SIG-M5 treated with dmso at 0.1 percent for 504 hours (cell line): ENCODE measurements at regions not wholly inside any gene's neighbourhood (a gene's known extent, or its start where the extent isn't known, plus 50 kb on each side); places are given as distances from the start of the nearest gene placed in this dataset.
"Not testable (repeated sequence)": the region's sequence is repeated elsewhere in the genome, so short reads cannot be mapped to it uniquely, and the experiment has no call there.

ENCODE experiments used
- DNase-seq: peaks from one replicate; lab custom pipeline; 2025; ENCODE audit not compliant: unreplicated experiment; lab: John Stamatoyannopoulos, UW

DNA sequence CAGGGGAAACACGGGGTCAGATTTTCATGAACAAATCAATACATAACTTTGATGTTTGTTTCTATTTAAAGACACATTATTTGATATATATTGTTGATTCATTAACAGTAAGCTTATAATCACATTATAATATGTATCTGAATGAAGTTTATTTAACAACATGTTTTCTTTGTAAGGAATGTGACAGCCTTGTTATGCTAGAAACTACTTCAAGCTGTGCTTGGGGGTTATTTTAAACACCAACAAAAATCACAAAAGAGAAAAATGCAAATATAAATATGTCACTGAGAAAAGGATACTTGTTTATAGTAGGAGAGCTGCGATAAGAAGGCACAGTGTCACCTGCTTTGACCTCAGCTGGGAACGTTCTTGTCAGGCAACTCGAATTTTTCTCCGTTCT lies 354.6 kb upstream of the AGA start:
- DNase-seq, result no peak

DNA sequence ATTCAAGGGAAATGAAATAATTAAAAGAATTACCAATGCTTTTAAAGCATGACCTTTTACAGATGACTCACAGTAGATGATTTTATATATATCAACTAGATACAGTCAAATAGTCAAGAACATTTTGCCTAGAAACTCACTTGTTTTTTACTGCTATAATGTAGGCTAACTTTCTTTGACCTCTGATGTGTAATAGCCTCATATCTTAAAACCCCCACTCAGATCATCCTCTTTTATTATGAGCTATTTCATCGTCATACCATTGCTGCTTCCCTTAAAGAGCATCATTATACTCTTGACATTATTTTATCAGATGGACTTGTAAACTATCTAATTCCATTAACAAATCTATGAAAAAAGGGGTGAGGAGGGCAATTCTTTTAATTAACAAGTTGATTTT lies 355.9 kb upstream of the AGA start:
- no peak for DNase-seq

DNA sequence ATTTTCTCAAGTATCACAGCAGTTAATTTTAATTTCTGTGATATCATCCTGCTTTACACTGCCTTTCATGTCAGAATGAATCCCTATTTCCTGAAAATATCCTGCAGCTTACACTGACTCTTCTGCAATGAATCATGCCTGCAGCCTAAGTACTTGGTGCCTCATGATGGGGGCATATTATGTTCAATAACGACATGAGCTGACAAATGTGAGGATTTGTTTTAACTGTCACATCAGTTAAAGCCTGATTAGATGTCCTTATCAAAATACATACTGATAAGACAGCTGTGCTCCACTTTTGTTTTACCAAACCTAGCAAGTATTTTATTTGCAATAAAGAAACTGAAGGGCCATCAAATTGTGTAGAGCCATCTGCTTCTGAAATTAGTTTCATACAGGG lies 359.9 kb upstream of the AGA start:
- no peak for DNase-seq

DNA sequence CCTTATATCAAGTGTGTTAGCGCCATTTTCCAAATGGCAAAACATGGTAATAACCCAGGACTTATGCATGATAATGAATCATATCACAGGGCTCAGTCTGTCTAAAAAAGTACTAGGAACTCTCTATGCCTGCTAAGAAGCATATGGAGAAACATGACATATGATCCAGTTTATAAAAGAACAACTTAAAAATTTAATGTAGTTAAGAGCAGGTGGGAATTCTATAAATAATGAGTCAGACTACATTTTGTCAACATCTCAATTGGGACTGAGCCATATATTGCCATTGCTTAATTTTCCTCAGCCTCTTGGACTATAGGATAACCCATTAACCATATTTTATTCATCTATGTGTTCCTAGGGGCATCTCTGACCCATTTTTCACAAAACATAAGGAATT lies 360.4 kb upstream of the AGA start:
- no peak for DNase-seq

DNA sequence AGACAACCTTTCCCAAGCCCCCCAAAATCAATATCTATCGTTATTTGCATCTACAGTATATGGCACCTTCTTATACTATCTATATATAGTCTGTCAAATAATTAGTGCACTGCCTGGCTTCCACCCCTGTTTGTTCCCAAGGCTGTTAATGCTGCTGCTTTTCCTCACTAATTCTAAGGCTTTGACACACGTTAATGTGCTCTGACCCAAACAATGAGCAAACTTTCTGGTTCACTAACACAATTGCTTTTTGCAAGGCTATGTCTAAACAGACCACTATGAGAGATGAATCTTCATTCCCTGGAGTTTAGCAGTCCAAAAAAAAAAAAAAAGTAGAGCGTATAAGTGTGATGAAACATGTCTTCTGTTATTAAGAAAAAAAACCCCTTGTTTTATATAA lies 360.9 kb upstream of the AGA start:
- DNase-seq, result no peak

DNA sequence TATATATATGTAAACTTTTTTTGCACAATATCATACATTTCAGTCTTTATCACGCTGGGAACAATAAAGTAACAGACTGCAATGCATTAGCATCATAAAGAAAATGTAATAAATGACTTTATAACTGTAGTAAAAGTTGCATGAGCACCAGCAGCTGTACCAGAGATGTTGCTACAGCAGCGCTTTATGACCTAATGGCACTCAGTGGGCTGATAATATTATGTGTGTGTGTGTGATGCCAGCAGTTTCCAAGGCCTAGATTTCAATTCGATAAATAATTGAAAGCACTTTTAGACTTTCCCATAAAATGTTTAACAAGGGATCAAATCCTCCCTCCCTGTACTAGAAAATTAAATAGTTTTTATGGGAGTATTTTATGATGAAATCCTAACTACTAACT lies 367.6 kb upstream of the AGA start:
- no peak for DNase-seq

DNA sequence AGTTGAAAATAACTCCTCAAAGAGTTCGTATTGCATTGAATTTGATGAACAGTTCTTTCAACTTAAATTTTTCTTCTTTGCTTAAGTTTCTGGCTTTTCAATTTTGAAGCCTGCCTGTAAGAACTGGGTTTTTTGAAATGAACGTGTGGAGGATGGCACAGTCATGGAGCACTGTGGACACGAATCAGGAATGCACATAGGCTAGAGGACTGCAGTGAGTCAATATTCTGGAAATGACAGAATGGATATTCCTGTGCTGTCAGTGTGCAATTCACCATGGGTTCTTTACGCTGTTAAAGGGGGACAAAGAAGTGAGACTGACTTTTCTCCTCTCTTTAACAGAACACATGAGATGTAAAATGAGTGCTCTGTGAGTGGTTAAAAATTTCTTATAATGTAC lies 368.0 kb upstream of the AGA start:
- DNase-seq, result no peak

DNA sequence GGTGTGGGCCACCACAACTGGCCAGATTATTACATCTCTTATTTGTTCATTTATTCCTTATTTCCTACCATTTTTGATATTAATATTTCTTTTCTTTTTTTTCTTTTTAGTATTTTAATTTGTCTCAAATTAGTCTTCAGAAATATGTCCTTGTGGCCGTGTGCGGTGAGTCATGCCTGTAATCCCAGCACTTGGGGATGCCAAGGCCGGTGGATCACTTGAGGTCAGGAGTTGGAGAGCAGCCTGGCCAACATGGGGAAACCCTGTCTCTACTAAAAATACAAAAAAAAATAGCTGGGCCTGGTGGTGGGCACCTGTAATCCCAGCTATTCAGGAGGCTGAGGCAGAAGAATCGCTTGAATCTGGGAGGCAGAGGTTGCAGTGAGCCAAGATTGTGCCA lies 376.2 kb upstream of the AGA start:
- not testable (repeated sequence) for DNase-seq

DNA sequence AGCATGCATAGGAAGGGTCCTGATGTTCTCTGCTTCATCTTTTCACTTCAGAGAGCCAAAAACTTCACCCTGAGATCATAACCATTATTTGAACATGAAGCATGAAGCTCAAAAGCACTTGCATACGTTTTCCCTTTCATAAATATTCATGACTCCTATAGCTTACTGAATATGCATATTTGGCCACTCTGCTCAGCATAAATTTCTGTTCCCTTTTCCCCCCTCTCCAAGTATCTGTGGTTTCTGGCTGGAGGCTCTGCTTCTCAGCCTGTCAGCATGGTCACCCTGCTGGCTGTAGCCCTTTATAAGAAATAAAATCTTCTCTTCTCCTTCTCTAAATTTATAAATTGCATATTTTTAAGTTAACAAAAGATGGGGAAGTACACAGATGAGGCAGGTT lies 384.7 kb upstream of the AGA start:
- no peak for DNase-seq

DNA sequence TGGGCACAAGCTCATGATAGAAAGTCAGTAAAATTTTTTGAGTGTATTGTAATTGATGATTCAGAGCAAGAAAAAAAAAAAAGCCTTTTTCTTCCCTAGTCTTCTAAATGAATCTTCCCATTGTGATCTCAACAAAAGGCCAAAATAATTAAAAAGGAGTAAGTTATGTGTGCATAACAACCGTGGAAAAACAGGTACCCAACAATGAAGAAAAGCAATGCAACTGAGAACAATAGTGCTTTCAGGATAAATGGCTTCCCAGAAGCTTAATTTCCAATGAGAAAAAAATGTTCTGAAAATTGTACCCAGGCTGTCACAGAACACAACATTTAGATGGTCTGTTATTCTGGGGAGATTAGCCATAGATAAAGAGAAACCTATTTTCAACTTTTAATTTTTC lies 399.0 kb upstream of the AGA start:
- DNase-seq, result no peak

DNA sequence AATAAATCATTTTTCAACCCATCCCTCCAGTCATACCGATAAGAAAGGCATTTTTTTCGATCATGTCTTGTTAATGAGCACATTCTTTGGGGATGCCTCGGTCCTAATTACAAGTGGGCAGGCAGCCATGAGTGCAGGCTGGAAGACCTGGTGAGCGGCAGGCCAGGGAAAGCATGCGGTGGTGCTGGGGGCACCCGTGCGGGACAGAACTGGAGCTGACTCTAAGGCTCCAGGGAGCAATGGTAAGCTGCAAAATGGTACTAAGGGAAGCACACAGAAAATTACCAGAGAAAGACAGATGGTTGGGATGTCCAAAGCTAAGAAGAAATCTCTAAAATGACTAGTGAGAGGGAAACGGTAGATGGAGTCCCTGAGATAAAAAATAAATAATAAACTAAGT lies 411.0 kb upstream of the AGA start:
- no peak for DNase-seq

DNA sequence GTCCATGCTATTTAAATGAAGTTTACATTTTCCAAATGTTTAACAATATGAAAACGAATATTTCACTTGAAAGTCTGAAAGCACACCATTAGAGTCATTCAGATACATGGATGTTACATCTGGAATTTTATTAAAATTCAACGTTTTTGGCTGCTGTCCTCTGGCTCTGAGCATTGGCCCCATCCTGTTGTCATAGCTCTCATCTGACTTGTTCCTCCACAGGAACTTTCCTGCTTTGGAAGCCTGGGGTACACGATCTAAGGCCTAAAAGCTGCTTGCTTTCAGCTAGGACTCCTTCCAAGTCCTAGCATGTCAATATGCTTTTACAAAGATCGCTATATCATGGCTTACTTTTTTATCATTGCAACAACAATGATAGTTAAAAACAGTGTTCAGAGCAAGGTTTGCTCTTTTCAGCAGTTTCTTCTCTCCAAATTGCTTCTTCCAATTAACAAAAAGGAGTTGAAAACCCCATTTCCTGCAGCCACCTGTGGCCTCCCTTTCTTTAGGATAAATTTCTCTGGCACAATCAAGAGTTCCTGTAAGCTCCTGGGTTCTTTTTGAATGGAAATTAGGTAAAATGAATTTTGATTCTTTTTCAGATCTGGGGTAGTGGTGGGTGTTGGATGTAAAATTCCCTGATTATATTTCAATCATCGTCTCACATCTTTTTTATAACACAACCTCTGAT lies 413.4 kb upstream of the AGA start:
- DNase-seq, result no peak

DNA sequence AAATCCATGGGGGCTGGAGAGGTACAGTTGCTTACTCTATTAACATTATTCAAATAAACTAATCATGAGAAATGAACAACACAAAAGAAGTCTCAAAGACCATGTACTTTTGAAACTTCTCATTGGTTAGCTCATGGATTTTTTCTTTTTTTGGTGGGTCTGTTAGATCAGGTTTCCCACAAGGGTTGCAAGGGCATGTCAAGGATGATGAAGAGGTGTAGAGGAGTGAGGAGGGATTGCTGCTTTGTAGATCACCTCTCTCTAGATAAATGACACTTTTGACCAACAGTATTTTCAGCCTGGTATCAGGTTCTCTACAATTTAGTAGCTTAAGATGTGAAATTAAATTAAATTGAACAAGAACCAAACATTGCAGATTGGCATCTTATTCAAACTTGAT lies 417.9 kb upstream of the AGA start:
- no peak for DNase-seq

DNA sequence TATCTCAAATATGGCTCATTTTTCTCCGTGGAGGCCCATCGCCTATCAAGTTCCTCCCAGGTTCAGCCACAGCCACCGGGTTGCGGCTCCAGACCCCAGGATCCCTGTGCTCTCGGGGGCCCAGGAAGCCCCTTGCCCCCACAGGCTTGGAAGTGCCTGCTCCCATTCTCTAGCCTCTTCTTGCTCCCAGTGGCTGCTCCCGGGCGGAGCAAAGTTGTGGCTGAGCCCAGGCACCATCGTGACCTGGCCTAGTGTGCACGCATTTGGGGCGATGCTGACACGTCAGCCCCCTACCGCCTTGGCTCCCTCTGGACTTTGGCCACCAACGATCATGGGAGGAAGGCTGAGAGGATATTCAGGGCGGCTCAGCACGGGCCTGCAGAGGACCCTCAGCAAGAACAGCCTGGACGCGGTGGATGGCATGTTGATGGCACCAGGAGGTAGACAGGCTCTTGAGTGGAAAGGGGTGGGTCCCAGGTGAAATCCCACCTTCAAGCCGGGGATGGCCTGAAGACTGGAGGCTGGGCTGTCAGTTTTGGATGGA lies 419.4 kb upstream of the AGA start:
- DNase-seq, result no peak

DNA sequence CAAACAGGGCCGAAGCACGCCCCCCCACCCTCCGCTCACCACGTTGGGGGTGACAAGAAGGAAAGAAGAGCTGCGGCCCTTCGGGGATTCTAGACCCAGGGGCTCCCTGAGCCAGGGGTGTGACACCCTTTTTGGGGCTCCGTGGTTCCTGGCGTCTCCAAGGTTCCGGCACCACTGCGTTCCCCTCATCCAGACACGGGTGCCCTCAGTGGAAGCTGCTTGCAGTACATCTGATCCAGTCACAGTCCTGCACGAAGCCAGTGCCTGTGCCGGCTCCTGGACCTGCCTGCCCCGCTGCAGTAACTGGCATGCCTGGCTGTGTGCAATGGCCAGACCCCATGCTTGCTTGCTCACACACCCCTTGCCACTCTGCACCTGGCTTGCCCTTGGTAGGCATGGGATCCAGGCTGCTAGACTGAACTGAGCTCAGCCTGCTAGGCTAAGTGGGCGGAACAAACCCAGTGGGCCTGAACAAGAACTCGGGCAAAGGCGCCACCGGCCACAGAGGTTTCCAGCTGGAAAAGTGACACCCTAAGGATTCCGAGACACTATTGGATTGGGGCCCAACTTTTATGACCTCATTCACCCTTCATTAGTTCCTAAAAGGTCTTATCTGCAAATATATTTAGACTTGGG lies 420.4 kb upstream of the AGA start:
- DNase-seq, result no peak

DNA sequence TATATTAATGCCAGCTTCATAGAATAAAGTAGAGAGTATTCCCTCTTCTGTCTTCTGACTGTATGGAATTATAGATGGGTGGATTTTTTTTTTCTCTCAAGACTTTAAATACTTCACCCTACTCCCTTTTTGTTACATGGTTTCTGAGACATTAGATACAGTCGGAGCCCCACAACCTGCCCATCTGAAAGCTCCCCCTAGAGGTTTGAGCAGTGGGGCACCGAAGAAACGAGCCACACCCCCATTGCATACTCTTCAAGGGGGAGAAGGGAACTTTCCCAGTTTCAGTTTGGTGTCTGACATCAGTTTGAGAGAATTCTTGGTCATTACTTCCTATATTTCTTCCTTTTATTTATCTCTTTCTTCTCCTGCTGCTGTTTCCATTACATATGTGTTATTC lies 437.6 kb upstream of the AGA start:
- peak; percentile 21 for DNase-seq

DNA sequence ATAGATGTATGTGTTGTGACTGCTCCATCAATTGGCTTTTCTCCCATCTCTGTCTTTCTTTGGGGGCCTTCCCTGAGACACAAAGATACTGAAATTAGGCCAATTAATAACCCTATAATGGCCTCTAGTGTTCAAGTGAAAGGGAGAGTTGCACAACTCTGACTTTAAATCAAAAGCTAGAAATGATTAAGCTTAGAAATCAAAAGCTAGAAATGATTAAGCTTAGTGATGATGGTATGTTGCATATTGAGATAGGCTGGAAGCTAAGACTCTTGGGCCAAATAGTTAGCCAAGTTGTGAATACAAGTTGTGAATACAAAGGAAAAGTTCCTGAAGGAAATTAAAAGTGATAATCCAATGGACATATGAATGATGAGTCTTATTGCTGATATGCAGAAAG lies 452.9 kb upstream of the AGA start:
- no peak for DNase-seq

DNA sequence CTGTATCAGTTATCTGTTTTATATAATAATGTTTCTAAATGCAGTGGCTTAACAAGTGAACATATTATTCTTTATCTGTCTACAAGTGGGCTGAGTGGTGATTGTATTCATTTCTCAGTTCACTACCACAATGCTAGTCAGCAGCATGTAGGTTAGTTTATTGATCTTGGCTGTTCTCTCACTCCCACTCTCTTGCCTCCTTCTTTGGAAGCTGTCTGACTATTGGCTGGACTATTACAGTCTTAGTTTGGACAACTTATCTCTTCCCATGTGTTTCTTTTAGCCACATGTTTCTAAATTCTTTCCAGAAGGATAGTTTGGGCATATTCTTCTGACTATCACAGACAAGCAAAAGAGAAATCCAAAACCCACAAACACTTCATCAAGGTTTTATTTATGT lies 459.5 kb upstream of the AGA start:
- DNase-seq, result no peak

DNA sequence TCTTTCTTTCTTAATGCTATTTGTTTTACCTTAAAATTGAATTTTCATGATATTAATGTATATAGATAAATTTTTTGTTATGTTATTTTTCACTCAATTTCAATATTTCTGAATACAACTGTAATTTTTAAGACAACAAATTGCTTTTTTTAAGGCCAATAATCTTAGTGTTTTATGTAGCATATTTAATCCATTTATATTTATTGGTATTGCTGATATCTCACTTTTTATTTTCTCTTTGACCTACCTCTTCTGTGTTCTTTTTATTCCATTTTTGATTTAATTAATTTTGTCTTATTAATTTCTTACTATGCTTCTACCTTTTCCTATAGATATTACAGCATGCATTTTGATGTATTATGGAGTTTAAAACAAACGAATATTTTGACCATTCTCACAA lies 460.1 kb upstream of the AGA start:
- DNase-seq, result no peak

DNA sequence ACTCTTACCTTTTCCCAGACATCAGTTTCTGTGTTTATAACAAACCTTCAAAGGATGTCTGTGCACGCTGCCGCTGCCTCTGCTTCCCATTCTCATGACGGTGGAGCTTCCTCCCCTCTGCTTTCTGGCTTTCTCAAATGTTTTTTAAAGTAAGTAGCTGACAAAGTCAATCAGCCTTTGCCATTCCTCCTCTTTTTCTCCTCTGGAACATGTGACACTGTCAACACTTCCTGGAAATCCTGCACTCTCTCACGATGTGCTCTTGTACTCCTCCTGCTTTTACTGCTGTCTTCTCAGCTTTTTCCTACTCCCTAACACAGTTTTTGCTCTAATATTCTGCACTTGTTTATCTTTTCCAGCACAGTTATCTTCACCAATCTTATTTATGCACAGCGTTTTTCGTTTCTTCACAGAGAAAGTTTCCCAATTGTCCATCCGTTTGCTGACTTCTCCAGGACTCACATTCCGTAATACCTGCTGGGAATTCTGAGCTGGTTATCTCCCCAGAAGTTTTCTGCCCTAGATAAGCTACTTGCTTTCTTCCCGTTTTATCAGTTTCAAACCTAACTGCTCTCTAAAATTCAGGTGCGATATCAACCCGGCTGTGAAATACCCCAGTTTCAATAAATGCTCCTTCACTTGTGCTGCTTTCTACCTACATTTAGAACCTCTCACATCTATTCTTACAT lies 465.6 kb upstream of the AGA start:
- DNase-seq, result no peak

DNA sequence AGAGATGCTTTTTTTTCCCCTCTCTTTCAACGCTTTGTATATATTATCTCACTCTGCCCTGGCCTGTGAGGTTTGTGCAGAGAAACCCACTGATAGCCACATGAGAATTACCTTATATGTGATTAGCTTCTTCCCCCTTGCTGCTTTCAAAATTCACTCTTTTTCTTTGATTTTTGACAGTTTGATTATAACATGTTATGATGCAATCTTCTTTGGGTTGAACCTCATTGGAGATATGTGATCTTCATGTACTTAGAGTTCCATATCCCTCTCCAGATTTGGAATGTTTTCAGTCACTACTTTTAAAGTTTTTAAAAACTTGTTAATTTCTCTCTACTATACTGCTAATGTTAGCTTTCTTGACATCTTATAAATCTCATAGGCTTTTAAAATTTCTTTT lies 479.5 kb upstream of the AGA start:
- DNase-seq, result no peak

DNA sequence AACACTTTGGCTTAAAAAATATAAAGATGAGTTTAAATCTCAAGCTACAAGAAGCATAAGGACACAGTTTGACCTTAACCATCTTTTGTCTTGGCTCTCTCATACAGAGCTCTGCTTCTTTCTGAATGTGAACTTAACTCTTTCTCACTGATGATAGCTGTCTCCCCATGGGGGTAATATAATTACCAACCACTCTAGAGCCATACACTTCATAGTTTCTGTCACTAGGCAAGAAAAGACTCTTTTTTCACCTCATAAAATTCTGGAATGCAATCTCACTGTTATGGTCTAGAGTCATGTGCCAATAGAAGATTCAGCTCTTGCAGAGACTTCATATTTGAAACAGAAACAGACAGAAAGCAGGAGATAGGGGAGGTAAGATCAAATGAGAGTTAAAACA lies 481.7 kb upstream of the AGA start:
- no peak for DNase-seq
